ENCODE measurements at regions not wholly inside any gene's neighbourhood (a gene's known extent, or its start where the extent isn't known, plus 50 kb on each side); places are given as distances from the start of the nearest gene placed in this dataset.

- no peak for TF ChIP-seq POLR2A (IDR thresholded peaks at IDR 0.05)
- TF ChIP-seq, protein P1, sequence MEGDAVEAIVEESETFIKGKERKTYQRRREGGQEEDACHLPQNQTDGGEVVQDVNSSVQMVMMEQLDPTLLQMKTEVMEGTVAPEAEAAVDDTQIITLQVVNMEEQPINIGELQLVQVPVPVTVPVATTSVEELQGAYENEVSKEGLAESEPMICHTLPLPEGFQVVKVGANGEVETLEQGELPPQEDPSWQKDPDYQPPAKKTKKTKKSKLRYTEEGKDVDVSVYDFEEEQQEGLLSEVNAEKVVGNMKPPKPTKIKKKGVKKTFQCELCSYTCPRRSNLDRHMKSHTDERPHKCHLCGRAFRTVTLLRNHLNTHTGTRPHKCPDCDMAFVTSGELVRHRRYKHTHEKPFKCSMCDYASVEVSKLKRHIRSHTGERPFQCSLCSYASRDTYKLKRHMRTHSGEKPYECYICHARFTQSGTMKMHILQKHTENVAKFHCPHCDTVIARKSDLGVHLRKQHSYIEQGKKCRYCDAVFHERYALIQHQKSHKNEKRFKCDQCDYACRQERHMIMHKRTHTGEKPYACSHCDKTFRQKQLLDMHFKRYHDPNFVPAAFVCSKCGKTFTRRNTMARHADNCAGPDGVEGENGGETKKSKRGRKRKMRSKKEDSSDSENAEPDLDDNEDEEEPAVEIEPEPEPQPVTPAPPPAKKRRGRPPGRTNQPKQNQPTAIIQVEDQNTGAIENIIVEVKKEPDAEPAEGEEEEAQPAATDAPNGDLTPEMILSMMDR (IDR thresholded peaks at IDR 0.05) = no peak
Observed at GRCh38 chr7:54622696-54623309, 80.6 kb downstream of the VSTM2A start.
